Left ventricle myocardium inferior (tissue), 1 donor: ENCODE measurements at regions not wholly inside any gene's neighbourhood (a gene's known extent, or its start where the extent isn't known, plus 50 kb on each side); places are given as distances from the start of the nearest gene placed in this dataset.

Source experiments
- DNase-seq: peaks from one replicate; pipeline ENCODE4 v3.0.0-alpha.2; 2020
- H3K27ac ChIP-seq: fragments of 200-600 bp; replicated peaks from 2 replicates; pipeline ENCODE4 v1.8.0; 2021
- H3K27me3 ChIP-seq: fragments of 200-600 bp; 2 replicates; pipeline ENCODE4 v1.8.0; 2021; ENCODE audit warnings: low read depth
- H3K36me3 ChIP-seq: fragments of 200-600 bp; 2 replicates; pipeline ENCODE4 v1.8.0; 2021
- H3K4me1 ChIP-seq: fragments of 200-600 bp; 2 replicates; pipeline ENCODE4 v1.8.0; 2021
- H3K4me3 ChIP-seq: fragments of 200-600 bp; 2 replicates; pipeline ENCODE4 v1.8.0; 2021; ENCODE audit warnings: mild to moderate bottlenecking, moderate library complexity
- H3K9me3 ChIP-seq: fragments of 200-600 bp; replicated peaks from 2 replicates; pipeline ENCODE4 v1.8.0; 2021
- CTCF ChIP-seq: fragments of 200-600 bp; IDR thresholded peaks from 2 replicates; pipeline ENCODE4 v1.8.0; 2021; ENCODE audit warnings: antibody characterized with exemption, mild to moderate bottlenecking, borderline replicate concordance
- intact Hi-C: fragments of 100-400 bp; cut with micrococcal nuclease; formaldehyde crosslinking; loops from one replicate; pipeline ENCODE4 v1.11.0; 2022
- donor health status: DM: no; HTN: yes; CAD: no; lungs with severe emphysema.

- Histone ChIP-seq H3K4me1 (peaks cover 10% of the 10 kb centered on the region), H3K4me3 (no peak overlapping the region), H3K27ac (no peak overlapping the region), H3K9me3 (peaks cover under 1% of the 10 kb centered on the region), H3K36me3 (no peaks in the 10 kb centered on the region), H3K27me3 (no peaks in the 10 kb centered on the region)
- DNase-seq = no peak
- TF ChIP-seq CTCF = no peak
- intact Hi-C loops = no loop called here
Observed at GRCh38 chr2:18251486-18251885, 309.0 kb downstream of the RDH14 start.

- Histone ChIP-seq H3K27ac (no peak overlapping the region), H3K36me3 (no peaks in the 10 kb centered on the region), H3K4me1 (peaks cover 22% of the 10 kb centered on the region), H3K9me3 (no peaks in the 10 kb centered on the region), H3K4me3 (no peak overlapping the region), H3K27me3 (no peaks in the 10 kb centered on the region)
- no peak for TF ChIP-seq CTCF
- intact Hi-C loops = no loop called here
- no peak for DNase-seq
Observed at GRCh38 chr2:18247282-18248110, 313.0 kb downstream of the RDH14 start.

- TF ChIP-seq CTCF = no peak
- H3K4me3 ChIP-seq = no peak overlapping the region
- no peaks in the 10 kb centered on the region for H3K36me3 ChIP-seq
- intact Hi-C loops = no loop called here
- no peaks in the 10 kb centered on the region for H3K27me3 ChIP-seq
- peaks cover 22% of the 10 kb centered on the region for H3K4me1 ChIP-seq
- no peak overlapping the region for H3K27ac ChIP-seq
- no peak for DNase-seq
- H3K9me3 ChIP-seq = no peaks in the 10 kb centered on the region
Observed at GRCh38 chr2:18245375-18245774, 315.1 kb downstream of the RDH14 start.

GRCh38 chr2:18244845-18245244, 315.6 kb downstream of the RDH14 start:
- H3K9me3 ChIP-seq = no peaks in the 10 kb centered on the region
- no peak overlapping the region for H3K4me3 ChIP-seq
- no peaks in the 10 kb centered on the region for H3K36me3 ChIP-seq
- intact Hi-C loops = no loop called here
- H3K27me3 ChIP-seq = no peaks in the 10 kb centered on the region
- no peak overlapping the region for H3K27ac ChIP-seq
- TF ChIP-seq CTCF = no peak
- H3K4me1 ChIP-seq = peaks cover 22% of the 10 kb centered on the region
- no peak for DNase-seq

GRCh38 chr2:18243816-18244215, 316.6 kb downstream of the RDH14 start:
- Histone ChIP-seq H3K27ac (no peak overlapping the region), H3K4me1 (peaks cover 22% of the 10 kb centered on the region), H3K4me3 (no peak overlapping the region), H3K9me3 (no peaks in the 10 kb centered on the region), H3K27me3 (no peaks in the 10 kb centered on the region), H3K36me3 (no peaks in the 10 kb centered on the region)
- TF ChIP-seq CTCF = no peak
- DNase-seq = no peak
- intact Hi-C loops = no loop called here
